ENCODE measurements at regions not wholly inside any gene's neighbourhood (a gene's known extent, or its start where the extent isn't known, plus 50 kb on each side); places are given as distances from the start of the nearest gene placed in this dataset.
"Not testable (repeated sequence)": the region's sequence is repeated elsewhere in the genome, so short reads cannot be mapped to it uniquely, and the experiment has no call there.

- DNase-seq (ENCODE audit: low read depth in 3 of 3): no peak
Observed at GRCh38 chr11:69219991-69220390, 64.3 kb downstream of the SMIM38 start.

- DNase-seq (ENCODE audit: low read depth in 3 of 3): no peak
Observed at GRCh38 chr11:69220561-69221051, 64.9 kb downstream of the SMIM38 start.

DNA sequence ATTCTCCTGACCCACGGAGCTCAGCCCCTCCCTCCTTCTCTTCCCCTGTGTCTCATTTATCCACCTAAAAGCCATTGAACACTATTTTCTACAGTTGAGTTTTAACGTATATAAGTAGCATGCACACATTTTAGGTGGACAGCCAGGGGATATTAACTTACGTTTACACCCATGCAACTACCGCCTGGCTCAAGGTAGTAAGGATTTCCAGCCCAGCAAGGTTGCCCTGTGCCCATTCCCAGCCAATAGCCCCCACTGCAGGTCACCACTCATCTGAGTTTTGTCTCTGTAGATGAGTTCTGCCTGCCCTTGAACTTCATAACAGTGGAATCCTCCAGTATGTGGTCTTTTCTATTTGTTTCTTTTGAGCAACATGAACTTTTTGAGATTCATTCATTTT, 65.4 kb downstream of the SMIM38 start:
- no peak for DNase-seq (ENCODE audit: low read depth in 3 of 3)

GRCh38 chr11:69221636-69222035, 65.9 kb downstream of the SMIM38 start:
- DNase-seq (ENCODE audit: low read depth in 3 of 3): not testable (repeated sequence)

- no peak for DNase-seq (ENCODE audit: low read depth in 3 of 3)
Observed at GRCh38 chr11:69227271-69227670, 66.7 kb upstream of the MYEOV start.

GRCh38 chr11:69229511-69229910, 64.4 kb upstream of the MYEOV start:
- DNase-seq (ENCODE audit: low read depth in 3 of 3): no peak

GRCh38 chr11:69230856-69231425, 63.0 kb upstream of the MYEOV start:
- DNase-seq (ENCODE audit: low read depth in 3 of 3): no peak

DNA sequence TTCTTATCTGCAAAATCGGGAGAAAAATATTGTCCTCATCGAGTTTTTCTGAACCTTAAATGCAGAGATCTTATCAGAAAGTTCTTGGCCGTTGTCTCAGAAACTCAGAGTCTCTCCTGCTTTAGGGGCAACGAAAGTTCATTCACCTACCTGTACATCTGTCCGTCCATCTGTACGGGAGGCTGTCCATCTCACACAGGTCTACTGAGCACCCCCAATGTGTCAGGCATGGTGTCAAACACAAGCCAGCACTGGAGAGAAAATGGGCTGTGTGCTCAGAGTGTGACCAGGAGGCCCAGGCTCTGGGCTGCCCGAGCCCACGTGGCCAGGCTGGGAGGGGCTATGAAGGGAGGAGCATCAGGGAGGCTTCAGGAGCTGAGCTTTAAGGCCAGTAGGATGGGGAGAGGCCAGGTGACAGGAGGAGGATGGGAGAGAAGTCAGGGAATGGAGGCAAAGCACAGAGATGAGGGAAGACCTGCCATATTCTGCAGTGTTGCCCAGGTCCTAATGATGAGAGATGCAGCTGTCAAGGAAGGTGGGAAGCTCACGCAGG, 62.4 kb upstream of the MYEOV start:
- no peak for DNase-seq (ENCODE audit: low read depth in 3 of 3)

GRCh38 chr11:69232821-69233743, 60.9 kb upstream of the MYEOV start:
- DNase-seq (ENCODE audit: low read depth in 3 of 3): no peak

GRCh38 chr11:69233744-69234570, 60.0 kb upstream of the MYEOV start:
- DNase-seq (ENCODE audit: low read depth in 3 of 3): no peak

DNA sequence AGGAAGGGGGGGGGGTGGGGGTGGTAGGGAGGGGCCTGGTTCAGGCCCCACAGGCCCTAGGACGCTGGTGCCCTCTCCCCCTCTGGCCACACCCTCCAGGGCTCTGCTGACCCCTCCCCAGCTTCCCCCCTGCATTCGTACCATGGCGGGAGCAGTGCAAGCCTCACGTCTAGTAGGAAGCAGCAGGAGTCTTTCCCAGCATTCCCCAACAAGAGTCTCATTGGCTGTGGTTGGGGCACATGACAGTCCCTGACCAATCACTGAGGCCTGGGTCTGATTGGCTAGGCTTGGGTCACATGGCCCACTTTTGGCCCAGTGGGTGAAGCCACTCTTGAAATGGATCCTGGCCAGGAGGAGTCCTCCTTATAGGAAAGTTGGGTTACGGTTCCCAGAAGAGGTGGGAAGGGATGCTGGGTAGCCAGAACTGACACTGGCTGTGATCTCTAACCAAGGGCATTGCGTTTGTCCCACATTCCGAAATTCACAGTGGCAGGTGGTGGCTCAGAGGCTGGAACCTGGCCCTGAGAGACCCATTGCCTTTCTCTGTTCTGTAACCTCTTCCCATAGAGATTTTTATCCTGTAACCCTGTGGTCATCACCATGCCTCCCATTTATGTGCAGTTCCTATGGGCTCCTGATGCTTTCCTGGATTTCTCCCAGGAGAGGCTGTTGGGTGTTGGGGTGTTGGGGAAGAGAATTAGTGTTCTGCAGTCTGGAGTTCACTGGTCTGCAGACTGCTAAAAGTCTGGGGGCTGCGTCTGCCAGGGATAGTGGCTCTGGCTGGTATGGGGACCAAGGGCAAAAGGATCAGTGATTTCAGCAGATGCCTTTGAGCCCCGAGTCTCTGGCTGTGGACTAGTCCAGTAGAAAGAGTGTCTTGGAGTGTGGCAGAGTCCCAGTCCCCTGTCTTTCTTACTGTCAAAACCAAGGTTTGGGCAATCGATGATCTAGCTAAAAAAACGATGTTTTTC, 58.9 kb upstream of the MYEOV start:
- DNase-seq (ENCODE audit: low read depth in 3 of 3): no peak

GRCh38 chr11:69238573-69239351, 55.2 kb upstream of the MYEOV start:
- no peak for DNase-seq (ENCODE audit: low read depth in 3 of 3)

DNA sequence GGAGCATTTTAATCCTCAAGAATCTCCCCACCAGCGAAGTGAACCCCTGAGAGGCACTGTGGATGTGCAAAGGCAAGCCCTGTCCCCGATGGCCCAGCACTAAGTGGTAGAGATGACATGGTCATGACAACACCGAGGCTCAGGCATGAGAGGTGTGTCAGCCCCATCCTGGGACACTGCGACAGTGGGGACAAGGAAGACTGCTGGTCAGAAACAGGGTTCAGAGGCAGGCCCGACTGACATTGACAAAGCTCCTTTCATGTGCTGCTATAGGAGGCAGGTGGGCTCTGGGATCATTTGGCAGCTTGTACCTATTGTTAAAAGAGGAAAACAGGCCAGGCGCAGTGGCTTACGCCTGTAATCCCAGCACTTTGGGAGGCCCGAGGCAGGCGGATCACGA, 54.3 kb upstream of the MYEOV start:
- no peak for DNase-seq (ENCODE audit: low read depth in 3 of 3)

DNA sequence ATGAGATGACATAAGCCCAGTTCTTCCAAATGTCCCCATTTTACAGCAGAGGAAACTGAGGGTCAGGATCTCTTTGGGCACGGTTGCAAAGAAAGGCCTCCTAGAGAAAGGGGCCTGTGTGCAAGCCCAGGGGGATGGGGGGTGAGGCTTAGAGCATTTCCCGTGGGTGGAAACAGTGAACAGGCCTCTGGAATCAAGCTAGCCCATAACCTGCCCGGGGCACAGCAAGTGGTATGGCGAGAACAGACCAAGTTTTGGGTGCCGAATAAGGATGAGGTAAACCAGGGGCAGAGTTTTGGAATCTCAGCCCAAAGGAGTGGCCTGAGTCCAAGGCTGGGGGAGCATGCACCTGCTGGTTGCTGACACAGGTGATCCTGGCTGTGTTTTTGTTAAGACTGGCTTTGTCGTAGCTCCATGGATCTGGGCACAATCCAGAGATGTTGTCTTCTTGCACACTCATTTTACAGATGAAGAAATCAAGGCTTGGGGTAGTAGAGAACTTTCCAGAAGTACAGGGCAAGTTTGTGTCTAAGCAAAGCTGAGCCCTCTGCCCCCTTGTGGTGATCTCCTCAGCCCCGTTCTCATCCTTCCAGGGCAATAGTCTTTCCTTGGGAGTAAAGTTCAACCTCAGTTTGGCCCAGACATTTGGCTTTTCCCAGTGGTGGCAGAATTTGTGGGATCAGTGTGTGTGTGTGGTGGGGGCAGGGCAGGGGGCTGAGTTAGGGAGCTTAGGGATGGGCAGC, 53.5 kb upstream of the MYEOV start:
- DNase-seq (ENCODE audit: low read depth in 3 of 3): no peak

DNA sequence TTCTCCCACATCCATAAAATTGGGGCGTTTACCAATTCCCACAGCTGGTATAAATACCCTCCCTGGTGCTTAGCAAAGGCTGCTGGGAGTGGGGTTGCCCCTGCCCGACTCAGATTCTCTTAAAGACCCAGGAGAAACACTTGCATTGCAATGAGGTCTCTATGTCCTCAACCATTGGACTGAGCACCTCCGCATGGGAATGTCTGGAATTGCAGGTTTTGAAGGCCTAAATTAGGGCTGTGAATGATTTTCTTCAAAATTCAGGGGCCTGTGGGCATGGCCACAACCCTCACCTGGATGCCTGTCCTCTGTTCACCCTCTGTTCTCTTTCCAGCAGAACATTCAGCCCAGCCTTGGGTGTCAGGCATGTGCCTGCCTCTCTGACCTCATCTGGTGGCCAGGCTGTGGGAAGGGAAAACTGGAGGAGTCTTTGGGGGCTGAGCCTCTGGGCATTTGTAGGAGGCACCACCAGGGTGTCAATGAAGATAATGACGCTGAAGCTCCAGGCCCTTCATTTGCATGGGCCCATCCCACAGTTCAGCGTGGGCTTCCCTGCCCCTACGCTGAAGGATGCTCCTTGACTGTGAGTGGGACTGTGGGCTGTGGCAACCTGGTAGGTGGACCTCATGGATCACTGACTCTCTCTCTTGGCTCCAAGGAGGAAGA, 52.7 kb upstream of the MYEOV start:
- DNase-seq (ENCODE audit: low read depth in 3 of 3): no peak

DNA sequence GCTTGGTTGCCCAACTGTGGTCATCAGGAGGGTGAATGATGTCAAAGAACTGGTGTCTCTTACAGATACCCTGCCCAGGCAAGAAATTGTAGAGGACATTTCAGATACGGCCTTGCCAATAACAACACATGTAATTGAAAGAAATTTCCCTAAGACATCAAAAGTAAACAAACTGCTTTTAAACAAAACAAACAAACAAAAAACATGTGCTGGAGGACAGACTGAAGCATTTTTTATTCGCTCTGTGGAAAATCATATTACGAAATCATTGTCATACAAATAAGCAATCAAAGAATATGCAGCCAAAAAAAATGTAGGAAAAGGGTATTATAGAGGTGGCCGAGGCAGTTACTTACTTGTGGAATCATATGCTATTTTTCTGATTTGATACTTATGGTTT, 52.1 kb upstream of the MYEOV start:
- no peak for DNase-seq (ENCODE audit: low read depth in 3 of 3)

GRCh38 chr11:69242266-69242920, 51.6 kb upstream of the MYEOV start:
- DNase-seq (ENCODE audit: low read depth in 3 of 3): no peak

GRCh38 chr11:69243496-69244200, 50.3 kb upstream of the MYEOV start:
- DNase-seq (ENCODE audit: low read depth in 3 of 3): no peak

Measured in stimulated activated CD4-positive, alpha-beta T cell treated with anti-CD3 and anti-CD28 coated beads, TNF-alpha, amount 100 ng/mL, for 4 hours (primary cell).